H7 (cell line): ENCODE measurements at regions not wholly inside any gene's neighbourhood (a gene's known extent, or its start where the extent isn't known, plus 50 kb on each side); places are given as distances from the start of the nearest gene placed in this dataset.

Experiments used
- DNase-seq: peaks from one replicate; pipeline ENCODE4 v3.0.0; 2012
- H3K27me3 ChIP-seq: 2 replicates; pipeline ENCODE4 v1.6.0; 2011; ENCODE audit warnings: mild to moderate bottlenecking, low read length; ENCODE audit not compliant: control insufficient read depth, insufficient read depth
- H3K36me3 ChIP-seq: replicated peaks from 2 replicates; pipeline ENCODE4 v1.5.1; 2011; ENCODE audit warnings: low read length; ENCODE audit not compliant: control insufficient read depth, insufficient read depth
- H3K4me3 ChIP-seq: 2 replicates; pipeline ENCODE4 v1.5.1; 2011; ENCODE audit warnings: low read depth, mild to moderate bottlenecking, control low read depth, low read length, moderate library complexity; ENCODE audit not compliant: insufficient read depth

- Histone ChIP-seq H3K4me3 (no peak overlapping the region), H3K27me3 (no peaks in the 10 kb centered on the region), H3K36me3 (no peaks in the 10 kb centered on the region)
- DNase-seq: peak; percentile 52
These were observed 175.9 kb downstream of the IRS2 start for GRCh38 chr13:109610517-109610916.

- no peak for DNase-seq
These were observed 177.9 kb downstream of the IRS2 start for GRCh38 chr13:109608503-109608902.

GRCh38 chr13:109608059-109608458 lies 178.3 kb downstream of the IRS2 start:
- H3K4me3 ChIP-seq: no peak overlapping the region
- no peak for DNase-seq
- H3K27me3 ChIP-seq: no peaks in the 10 kb centered on the region
- no peaks in the 10 kb centered on the region for H3K36me3 ChIP-seq

More at GRCh38 chr13:109608503-109608902, 177.9 kb downstream of the IRS2 start:
- Histone ChIP-seq H3K36me3 (no peaks in the 10 kb centered on the region), H3K27me3 (no peaks in the 10 kb centered on the region), H3K4me3 (no peak overlapping the region)

- no peaks in the 10 kb centered on the region for H3K36me3 ChIP-seq
- DNase-seq: no peak
- H3K27me3 ChIP-seq: no peaks in the 10 kb centered on the region
- no peak overlapping the region for H3K4me3 ChIP-seq
These were observed 179.9 kb downstream of the IRS2 start for GRCh38 chr13:109606520-109606919.

- H3K36me3 ChIP-seq: no peaks in the 10 kb centered on the region
- no peak for DNase-seq
- H3K4me3 ChIP-seq: no peak overlapping the region
- H3K27me3 ChIP-seq: no peaks in the 10 kb centered on the region
These were observed 180.5 kb downstream of the IRS2 start for GRCh38 chr13:109605846-109606245.

- Histone ChIP-seq H3K27me3 (no peaks in the 10 kb centered on the region), H3K36me3 (no peaks in the 10 kb centered on the region), H3K4me3 (no peak overlapping the region)
- no peak for DNase-seq
These were observed 181.5 kb downstream of the IRS2 start for GRCh38 chr13:109604894-109605293.

GRCh38 chr13:109602356-109602755 lies 184.0 kb downstream of the IRS2 start:
- Histone ChIP-seq H3K4me3 (no peak overlapping the region), H3K27me3 (no peaks in the 10 kb centered on the region), H3K36me3 (no peaks in the 10 kb centered on the region)
- no peak for DNase-seq

- DNase-seq: no peak
- H3K27me3 ChIP-seq: no peaks in the 10 kb centered on the region
- no peak overlapping the region for H3K4me3 ChIP-seq
- H3K36me3 ChIP-seq: no peaks in the 10 kb centered on the region
These were observed 186.3 kb downstream of the IRS2 start for GRCh38 chr13:109599901-109600657.

GRCh38 chr13:109595471-109595870 lies 190.9 kb downstream of the IRS2 start:
- Histone ChIP-seq H3K36me3 (no peaks in the 10 kb centered on the region), H3K27me3 (no peaks in the 10 kb centered on the region), H3K4me3 (no peak overlapping the region)
- DNase-seq: no peak

- DNase-seq: no peak
- Histone ChIP-seq H3K27me3 (no peaks in the 10 kb centered on the region), H3K4me3 (no peak overlapping the region), H3K36me3 (no peaks in the 10 kb centered on the region)
These were observed 193.2 kb downstream of the IRS2 start for GRCh38 chr13:109593230-109593629.

- Histone ChIP-seq H3K4me3 (no peak overlapping the region), H3K27me3 (no peaks in the 10 kb centered on the region), H3K36me3 (no peaks in the 10 kb centered on the region)
- DNase-seq: no peak
These were observed 193.6 kb downstream of the IRS2 start for GRCh38 chr13:109592770-109593169.

GRCh38 chr13:109587689-109588088 lies 198.7 kb downstream of the IRS2 start:
- Histone ChIP-seq H3K27me3 (no peaks in the 10 kb centered on the region), H3K4me3 (no peak overlapping the region), H3K36me3 (no peaks in the 10 kb centered on the region)
- DNase-seq: no peak

GRCh38 chr13:109586509-109587346 lies 199.7 kb downstream of the IRS2 start:
- Histone ChIP-seq H3K27me3 (no peaks in the 10 kb centered on the region), H3K4me3 (no peak overlapping the region), H3K36me3 (no peaks in the 10 kb centered on the region)
- DNase-seq: no peak

GRCh38 chr13:109584844-109585361 lies 201.5 kb downstream of the IRS2 start:
- DNase-seq: no peak
- Histone ChIP-seq H3K4me3 (no peak overlapping the region), H3K36me3 (no peaks in the 10 kb centered on the region), H3K27me3 (no peaks in the 10 kb centered on the region)

- Histone ChIP-seq H3K4me3 (no peak overlapping the region), H3K36me3 (no peaks in the 10 kb centered on the region), H3K27me3 (no peaks in the 10 kb centered on the region)
- no peak for DNase-seq
These were observed 209.1 kb downstream of the IRS2 start for GRCh38 chr13:109577191-109577700.
